ENCODE measurements at regions not wholly inside any gene's neighbourhood (a gene's known extent, or its start where the extent isn't known, plus 50 kb on each side); places are given as distances from the start of the nearest gene placed in this dataset.
"Not testable (repeated sequence)": the region's sequence is repeated elsewhere in the genome, so short reads cannot be mapped to it uniquely, and the experiment has no call there.

GRCh38 chr7:45269192-45269591 lies 111.6 kb downstream of the RAMP3 start:
- H3K4me1 ChIP-seq (ENCODE audit: insufficient read depth, low read length): no peaks in the 10 kb centered on the region
- H3K9me3 ChIP-seq (ENCODE audit: insufficient read depth, low read depth, low read length): no peaks in the 10 kb centered on the region
- H3K9ac ChIP-seq (ENCODE audit: low read depth, low read length): no peak overlapping the region
- H3K36me3 ChIP-seq (ENCODE audit: insufficient read depth, low read depth, low read length): no peaks in the 10 kb centered on the region
- H3K27me3 ChIP-seq (ENCODE audit: insufficient read depth, low read length): no peaks in the 10 kb centered on the region
- no peak overlapping the region for H3K27ac ChIP-seq (ENCODE audit: low read length)
- no peak overlapping the region for H3K4me3 ChIP-seq (ENCODE audit: low read length)

GRCh38 chr7:45278763-45279398 lies 121.3 kb downstream of the RAMP3 start:
- Histone ChIP-seq H3K4me1 (ENCODE audit: insufficient read depth, low read length) (no peaks in the 10 kb centered on the region), H3K9ac (ENCODE audit: low read depth, low read length) (no peak overlapping the region), H3K27ac (ENCODE audit: low read length) (no peak overlapping the region), H3K9me3 (ENCODE audit: insufficient read depth, low read depth, low read length) (no peaks in the 10 kb centered on the region), H3K4me3 (ENCODE audit: low read length) (no peak overlapping the region), H3K27me3 (ENCODE audit: insufficient read depth, low read length) (no peaks in the 10 kb centered on the region; the same call in 1 of the 2 replicates), H3K36me3 (ENCODE audit: insufficient read depth, low read depth, low read length) (no peaks in the 10 kb centered on the region)

- H3K4me3 ChIP-seq (ENCODE audit: low read length); H3K36me3 ChIP-seq (ENCODE audit: insufficient read depth, low read depth, low read length); H3K9ac ChIP-seq (ENCODE audit: low read depth, low read length); H3K27me3 ChIP-seq (ENCODE audit: insufficient read depth, low read length); H3K27ac ChIP-seq (ENCODE audit: low read length); H3K4me1 ChIP-seq (ENCODE audit: insufficient read depth, low read length): not testable (repeated sequence)
- peaks cover 29% of the 10 kb centered on the region for H3K9me3 ChIP-seq (ENCODE audit: insufficient read depth, low read depth, low read length)
Measured at GRCh38 chr7:45289611-45290010, 132.0 kb downstream of the RAMP3 start.

GRCh38 chr7:45290880-45291279 lies 133.3 kb downstream of the RAMP3 start:
- Histone ChIP-seq H3K9me3 (ENCODE audit: insufficient read depth, low read depth, low read length) (peaks cover 29% of the 10 kb centered on the region), H3K36me3 (ENCODE audit: insufficient read depth, low read depth, low read length) (no peaks in the 10 kb centered on the region), H3K27ac (ENCODE audit: low read length) (no peak overlapping the region), H3K27me3 (ENCODE audit: insufficient read depth, low read length) (no peaks in the 10 kb centered on the region), H3K9ac (ENCODE audit: low read depth, low read length) (no peak overlapping the region), H3K4me3 (ENCODE audit: low read length) (no peak overlapping the region), H3K4me1 (ENCODE audit: insufficient read depth, low read length) (no peaks in the 10 kb centered on the region)

- no peaks in the 10 kb centered on the region for H3K4me1 ChIP-seq (ENCODE audit: insufficient read depth, low read length)
- H3K27ac ChIP-seq (ENCODE audit: low read length): no peak overlapping the region
- no peak overlapping the region for H3K4me3 ChIP-seq (ENCODE audit: low read length)
- H3K9ac ChIP-seq (ENCODE audit: low read depth, low read length): no peak overlapping the region
- H3K27me3 ChIP-seq (ENCODE audit: insufficient read depth, low read length): no peaks in the 10 kb centered on the region
- H3K9me3 ChIP-seq (ENCODE audit: insufficient read depth, low read depth, low read length): peaks cover 26% of the 10 kb centered on the region
- H3K36me3 ChIP-seq (ENCODE audit: insufficient read depth, low read depth, low read length): no peaks in the 10 kb centered on the region
Measured at GRCh38 chr7:45292481-45292880, 134.9 kb downstream of the RAMP3 start.

DNA sequence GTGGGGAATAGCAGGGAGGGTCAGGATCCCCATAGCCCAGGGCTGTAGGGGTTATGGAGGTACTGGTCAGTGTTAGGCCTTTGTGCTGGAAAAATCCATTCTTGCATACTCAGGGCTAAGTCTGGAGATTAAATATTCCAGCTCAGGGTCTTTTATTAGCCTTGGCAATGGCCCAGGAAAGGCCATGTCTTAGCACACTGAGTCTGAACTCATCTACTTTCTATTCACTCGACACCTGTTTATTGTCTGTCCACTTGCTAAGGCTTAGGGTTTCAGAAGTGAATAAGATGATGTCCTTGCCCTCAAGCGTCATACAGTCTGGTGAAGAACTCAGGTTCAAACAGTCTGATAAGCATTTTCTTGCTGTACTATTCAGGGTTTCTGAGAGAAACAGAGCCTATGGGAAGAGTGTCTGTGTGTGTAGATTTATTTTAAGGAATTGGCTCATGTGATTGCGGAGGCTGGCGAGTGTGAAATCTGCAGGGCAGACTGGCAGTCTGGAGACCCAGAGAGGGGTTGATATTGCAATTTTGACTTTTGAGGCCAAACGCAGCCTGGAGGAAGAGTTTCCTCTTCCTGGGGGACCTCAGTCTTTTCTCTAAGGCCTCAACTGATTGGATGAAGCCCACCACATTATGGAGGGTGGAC lies 135.8 kb downstream of the RAMP3 start:
- Histone ChIP-seq H3K4me3 (ENCODE audit: low read length) (no peak overlapping the region), H3K27me3 (ENCODE audit: insufficient read depth, low read length) (no peaks in the 10 kb centered on the region), H3K9ac (ENCODE audit: low read depth, low read length) (no peak overlapping the region), H3K27ac (ENCODE audit: low read length) (no peak overlapping the region), H3K36me3 (ENCODE audit: insufficient read depth, low read depth, low read length) (no peaks in the 10 kb centered on the region), H3K4me1 (ENCODE audit: insufficient read depth, low read length) (no peaks in the 10 kb centered on the region), H3K9me3 (ENCODE audit: insufficient read depth, low read depth, low read length) (peaks cover 17% of the 10 kb centered on the region)

DNA sequence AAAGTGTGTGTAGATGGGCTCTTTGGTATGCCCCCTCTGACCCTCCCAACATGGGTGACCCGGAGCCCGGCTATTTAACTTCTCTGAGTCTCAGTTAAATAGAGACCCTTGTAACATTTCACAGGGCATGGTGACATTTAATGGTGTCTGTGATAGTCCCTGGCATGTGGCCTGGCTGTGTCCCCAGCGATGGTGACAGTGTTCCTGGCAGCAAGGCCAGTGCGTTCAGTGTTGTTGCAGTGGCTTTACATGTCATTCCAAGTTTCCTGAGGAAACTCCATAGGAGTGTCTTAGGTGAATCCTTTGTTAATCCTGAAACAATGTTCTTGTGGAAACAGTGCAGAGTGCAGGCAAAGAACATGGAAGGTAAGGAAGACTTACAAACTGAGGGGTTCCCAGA lies 137.0 kb downstream of the RAMP3 start:
- Histone ChIP-seq H3K27ac (ENCODE audit: low read length) (no peak overlapping the region), H3K27me3 (ENCODE audit: insufficient read depth, low read length) (no peaks in the 10 kb centered on the region), H3K9ac (ENCODE audit: low read depth, low read length) (no peak overlapping the region), H3K9me3 (ENCODE audit: insufficient read depth, low read depth, low read length) (peaks cover 5% of the 10 kb centered on the region; the same call in 1 of the 2 replicates), H3K36me3 (ENCODE audit: insufficient read depth, low read depth, low read length) (no peaks in the 10 kb centered on the region), H3K4me3 (ENCODE audit: low read length) (no peak overlapping the region), H3K4me1 (ENCODE audit: insufficient read depth, low read length) (no peaks in the 10 kb centered on the region)

DNA sequence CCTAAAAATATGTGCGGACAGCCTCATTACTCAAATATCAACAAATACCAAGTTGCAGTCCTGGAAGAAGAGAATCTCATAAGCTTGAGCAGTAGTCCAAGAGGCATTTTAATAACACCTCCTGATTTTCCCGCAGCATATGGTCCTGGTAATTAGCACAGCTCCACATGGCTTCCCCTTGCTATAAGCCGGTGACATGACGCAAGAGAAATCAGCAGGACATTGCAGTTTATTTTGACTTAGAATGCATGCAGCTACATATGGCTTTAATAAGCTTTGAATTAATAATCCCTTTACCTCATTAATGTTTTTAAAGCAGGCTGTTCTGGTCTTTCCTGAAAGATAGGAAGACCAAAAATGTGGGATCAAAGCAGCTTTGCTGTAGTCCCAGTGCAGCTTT lies 137.6 kb downstream of the RAMP3 start:
- Histone ChIP-seq H3K4me3 (ENCODE audit: low read length) (no peak overlapping the region), H3K9ac (ENCODE audit: low read depth, low read length) (no peak overlapping the region), H3K9me3 (ENCODE audit: insufficient read depth, low read depth, low read length) (peaks cover 1% of the 10 kb centered on the region; the same call in 1 of the 2 replicates), H3K27ac (ENCODE audit: low read length) (no peak overlapping the region), H3K36me3 (ENCODE audit: insufficient read depth, low read depth, low read length) (no peaks in the 10 kb centered on the region), H3K27me3 (ENCODE audit: insufficient read depth, low read length) (no peaks in the 10 kb centered on the region), H3K4me1 (ENCODE audit: insufficient read depth, low read length) (no peaks in the 10 kb centered on the region)

DNA sequence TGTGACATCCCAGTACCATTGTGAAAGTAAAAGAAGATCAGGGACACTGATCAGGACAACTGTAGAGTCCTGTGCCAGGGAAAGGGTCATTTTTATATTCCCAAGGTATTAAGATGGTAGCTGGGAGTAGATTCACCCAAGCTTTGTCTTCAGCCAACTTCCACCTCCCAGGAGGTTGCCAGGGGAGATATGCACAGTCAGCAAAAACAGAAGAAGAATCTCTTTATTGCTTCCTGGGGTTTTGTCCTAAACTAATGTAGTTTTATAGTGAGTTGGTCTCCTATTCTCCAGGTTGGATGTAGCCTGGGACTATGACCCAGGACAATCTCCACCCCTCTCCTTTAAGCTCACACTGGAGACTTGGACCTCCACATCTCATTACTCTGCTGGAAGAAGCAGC lies 139.2 kb downstream of the RAMP3 start:
- H3K27me3 ChIP-seq (ENCODE audit: insufficient read depth, low read length): no peaks in the 10 kb centered on the region
- no peaks in the 10 kb centered on the region for H3K9me3 ChIP-seq (ENCODE audit: insufficient read depth, low read depth, low read length)
- no peak overlapping the region for H3K27ac ChIP-seq (ENCODE audit: low read length)
- H3K36me3 ChIP-seq (ENCODE audit: insufficient read depth, low read depth, low read length): no peaks in the 10 kb centered on the region
- no peak overlapping the region for H3K4me3 ChIP-seq (ENCODE audit: low read length)
- H3K4me1 ChIP-seq (ENCODE audit: insufficient read depth, low read length): no peaks in the 10 kb centered on the region
- H3K9ac ChIP-seq (ENCODE audit: low read depth, low read length): no peak overlapping the region

GRCh38 chr7:45306752-45307305 lies 149.2 kb downstream of the RAMP3 start:
- Histone ChIP-seq H3K36me3 (ENCODE audit: insufficient read depth, low read depth, low read length) (no peaks in the 10 kb centered on the region), H3K27me3 (ENCODE audit: insufficient read depth, low read length) (no peaks in the 10 kb centered on the region; the same call in 1 of the 2 replicates), H3K27ac (ENCODE audit: low read length) (no peak overlapping the region)

DNA sequence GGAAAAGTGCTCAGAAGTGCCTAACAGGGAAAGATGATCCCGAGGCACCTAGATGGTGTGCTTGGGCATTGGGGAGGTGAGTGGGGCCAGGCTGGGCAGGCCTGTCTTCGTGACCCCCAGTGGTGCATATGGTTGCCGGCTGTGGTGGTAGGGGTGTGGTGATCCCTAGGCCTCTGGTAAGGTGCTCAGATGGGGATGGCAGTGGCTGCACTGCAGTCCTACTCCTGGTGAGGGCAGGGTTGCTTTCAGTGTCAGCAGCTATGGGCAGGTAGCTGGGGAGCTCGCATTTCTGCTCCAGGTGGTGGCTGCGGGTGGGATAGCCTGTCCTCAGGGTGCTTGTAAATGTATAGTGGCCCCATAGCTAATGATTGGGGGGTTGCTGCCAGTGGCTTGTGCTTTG lies 154.0 kb downstream of the RAMP3 start:
- H3K27ac ChIP-seq (ENCODE audit: low read length): no peak overlapping the region
- H3K4me3 ChIP-seq (ENCODE audit: low read length): no peak overlapping the region
- H3K9ac ChIP-seq (ENCODE audit: low read depth, low read length): no peak overlapping the region
- H3K4me1 ChIP-seq (ENCODE audit: insufficient read depth, low read length): no peaks in the 10 kb centered on the region
- no peaks in the 10 kb centered on the region for H3K27me3 ChIP-seq (ENCODE audit: insufficient read depth, low read length)
- H3K9me3 ChIP-seq (ENCODE audit: insufficient read depth, low read depth, low read length): peaks cover 16% of the 10 kb centered on the region
- H3K36me3 ChIP-seq (ENCODE audit: insufficient read depth, low read depth, low read length): no peaks in the 10 kb centered on the region

More at GRCh38 chr7:45306752-45307305, 149.2 kb downstream of the RAMP3 start:
- H3K4me3 ChIP-seq (ENCODE audit: low read length): no peak overlapping the region
- no peak overlapping the region for H3K9ac ChIP-seq (ENCODE audit: low read depth, low read length)
- H3K9me3 ChIP-seq (ENCODE audit: insufficient read depth, low read depth, low read length): no peaks in the 10 kb centered on the region
- H3K4me1 ChIP-seq (ENCODE audit: insufficient read depth, low read length): no peaks in the 10 kb centered on the region

GRCh38 chr7:45315512-45315911 lies 157.9 kb downstream of the RAMP3 start:
- not testable (repeated sequence) for H3K9ac ChIP-seq (ENCODE audit: low read depth, low read length); H3K27me3 ChIP-seq (ENCODE audit: insufficient read depth, low read length); H3K27ac ChIP-seq (ENCODE audit: low read length); H3K4me1 ChIP-seq (ENCODE audit: insufficient read depth, low read length); H3K36me3 ChIP-seq (ENCODE audit: insufficient read depth, low read depth, low read length); H3K4me3 ChIP-seq (ENCODE audit: low read length)
- peaks cover 16% of the 10 kb centered on the region for H3K9me3 ChIP-seq (ENCODE audit: insufficient read depth, low read depth, low read length)

Data from iPS-20b (cell line).